Thyroid gland (tissue), 4 donors: ENCODE measurements at regions not wholly inside any gene's neighbourhood (a gene's known extent, or its start where the extent isn't known, plus 50 kb on each side); places are given as distances from the start of the nearest gene placed in this dataset.

Experiments
- POLR2A ChIP-seq, 2 donors: fragments of 450-650 bp; IDR thresholded peaks; one replicate each; pipeline ENCODE4 v1.6.1; 2017; ENCODE audit warnings: antibody characterized with exemption in 2 of 2, mild to moderate bottlenecking in 2 of 2, moderate library complexity in 1 of 2
- TF ChIP-seq, protein P1 (sequence below), 6 experiments: fragments of 200-600 bp in 3 of 6; fragments of 450-650 bp in 3 of 6; sonication (generic) in 3 of 6; IDR thresholded peaks; one replicate each; pipeline ENCODE4 v1.5.1; 2016 to 2019; ENCODE audit warnings: antibody characterized with exemption in 6 of 6, mild to moderate bottlenecking in 2 of 6, inconsistent platforms in 1 of 6, moderate library complexity in 1 of 6

DNA sequence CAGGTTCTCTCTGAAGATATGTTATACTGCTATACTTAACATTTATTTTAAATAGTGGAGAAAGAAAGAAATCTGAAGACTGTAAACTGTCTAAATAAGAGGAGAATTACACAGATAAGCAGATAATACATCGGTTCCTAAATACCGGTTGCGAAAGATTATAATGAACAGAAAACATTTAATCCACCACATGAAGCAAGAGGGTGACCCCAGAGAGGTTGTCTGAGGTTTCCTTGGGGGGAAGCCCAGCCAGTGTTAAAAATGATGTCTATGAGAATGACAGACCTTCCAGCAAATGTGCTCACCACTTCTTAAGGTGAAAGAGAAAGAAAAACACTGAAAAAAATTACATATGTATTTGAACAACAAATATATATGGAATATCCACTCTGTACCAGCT lies 356.4 kb upstream of the KAZN start:
- TF ChIP-seq, protein P1, sequence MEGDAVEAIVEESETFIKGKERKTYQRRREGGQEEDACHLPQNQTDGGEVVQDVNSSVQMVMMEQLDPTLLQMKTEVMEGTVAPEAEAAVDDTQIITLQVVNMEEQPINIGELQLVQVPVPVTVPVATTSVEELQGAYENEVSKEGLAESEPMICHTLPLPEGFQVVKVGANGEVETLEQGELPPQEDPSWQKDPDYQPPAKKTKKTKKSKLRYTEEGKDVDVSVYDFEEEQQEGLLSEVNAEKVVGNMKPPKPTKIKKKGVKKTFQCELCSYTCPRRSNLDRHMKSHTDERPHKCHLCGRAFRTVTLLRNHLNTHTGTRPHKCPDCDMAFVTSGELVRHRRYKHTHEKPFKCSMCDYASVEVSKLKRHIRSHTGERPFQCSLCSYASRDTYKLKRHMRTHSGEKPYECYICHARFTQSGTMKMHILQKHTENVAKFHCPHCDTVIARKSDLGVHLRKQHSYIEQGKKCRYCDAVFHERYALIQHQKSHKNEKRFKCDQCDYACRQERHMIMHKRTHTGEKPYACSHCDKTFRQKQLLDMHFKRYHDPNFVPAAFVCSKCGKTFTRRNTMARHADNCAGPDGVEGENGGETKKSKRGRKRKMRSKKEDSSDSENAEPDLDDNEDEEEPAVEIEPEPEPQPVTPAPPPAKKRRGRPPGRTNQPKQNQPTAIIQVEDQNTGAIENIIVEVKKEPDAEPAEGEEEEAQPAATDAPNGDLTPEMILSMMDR (IDR thresholded peaks at IDR 0.05) = no peak
- no peak for TF ChIP-seq POLR2A (IDR thresholded peaks at IDR 0.05)
